ENCODE measurements at regions not wholly inside any gene's neighbourhood (a gene's known extent, or its start where the extent isn't known, plus 50 kb on each side); places are given as distances from the start of the nearest gene placed in this dataset.

GRCh38 chr6:90663873-90664272, 77.0 kb upstream of the MAP3K7 start:
- DNase-seq (ENCODE audit: low spot score) = no peak

- no peak for DNase-seq (ENCODE audit: low spot score)
These were observed 76.2 kb upstream of the MAP3K7 start for GRCh38 chr6:90663106-90663505.

- no peak for DNase-seq (ENCODE audit: low spot score)
These were observed 74.1 kb upstream of the MAP3K7 start for GRCh38 chr6:90660931-90661330.

- DNase-seq (ENCODE audit: low spot score) = no peak
These were observed 71.6 kb upstream of the MAP3K7 start for GRCh38 chr6:90658497-90658896.

- DNase-seq (ENCODE audit: low spot score) = no peak
These were observed 69.5 kb upstream of the MAP3K7 start for GRCh38 chr6:90656325-90656724.

GRCh38 chr6:90654806-90655205, 67.9 kb upstream of the MAP3K7 start:
- no peak for DNase-seq (ENCODE audit: low spot score)

GRCh38 chr6:90654166-90654565, 67.3 kb upstream of the MAP3K7 start:
- DNase-seq (ENCODE audit: low spot score) = no peak

- no peak for DNase-seq (ENCODE audit: low spot score)
These were observed 66.9 kb upstream of the MAP3K7 start for GRCh38 chr6:90653750-90654149.

GRCh38 chr6:90650041-90650940, 63.4 kb upstream of the MAP3K7 start:
- no peak for DNase-seq (ENCODE audit: low spot score)

GRCh38 chr6:90648873-90649272, 62.0 kb upstream of the MAP3K7 start:
- no peak for DNase-seq (ENCODE audit: low spot score)

GRCh38 chr6:90646940-90647339, 60.1 kb upstream of the MAP3K7 start:
- DNase-seq (ENCODE audit: low spot score) = no peak

GRCh38 chr6:90645634-90646033, 58.8 kb upstream of the MAP3K7 start:
- DNase-seq (ENCODE audit: low spot score) = no peak

GRCh38 chr6:90644492-90644891, 57.6 kb upstream of the MAP3K7 start:
- DNase-seq (ENCODE audit: low spot score) = no peak

GRCh38 chr6:90643381-90643780, 56.5 kb upstream of the MAP3K7 start:
- no peak for DNase-seq (ENCODE audit: low spot score)

GRCh38 chr6:90637320-90637719, 50.4 kb upstream of the MAP3K7 start:
- no peak for DNase-seq (ENCODE audit: low spot score)
